GM18498 (cell line): ENCODE measurements at regions not wholly inside any gene's neighbourhood (a gene's known extent, or its start where the extent isn't known, plus 50 kb on each side); places are given as distances from the start of the nearest gene placed in this dataset.
"Not testable (repeated sequence)": the region's sequence is repeated elsewhere in the genome, so short reads cannot be mapped to it uniquely, and the experiment has no call there.

Source experiments
- ATAC-seq: cut with Tn5 transposase; IDR thresholded peaks from one replicate; pipeline ENCODE4 v1.9.1; 2021; ENCODE audit warnings: mild to moderate bottlenecking, moderate library complexity; ENCODE audit not compliant: unreplicated experiment

GRCh38 chr4:66339007-66339406 is 668.7 kb upstream of the EPHA5 start:
- ATAC-seq: no peak

GRCh38 chr4:66331761-66332160 is 661.5 kb upstream of the EPHA5 start:
- ATAC-seq: no peak

- no peak for ATAC-seq
Observed at GRCh38 chr4:66330125-66330524, 659.8 kb upstream of the EPHA5 start.

GRCh38 chr4:66328803-66329574 is 658.7 kb upstream of the EPHA5 start:
- no peak for ATAC-seq

GRCh38 chr4:66307641-66308438 is 637.6 kb upstream of the EPHA5 start:
- no peak for ATAC-seq

- no peak for ATAC-seq
Observed at GRCh38 chr4:66300336-66300934, 630.1 kb upstream of the EPHA5 start.

GRCh38 chr4:66298569-66298968 is 628.3 kb upstream of the EPHA5 start:
- no peak for ATAC-seq

GRCh38 chr4:66297703-66298102 is 627.4 kb upstream of the EPHA5 start:
- ATAC-seq: no peak

- no peak for ATAC-seq
Observed at GRCh38 chr4:66294638-66295037, 624.3 kb upstream of the EPHA5 start.

- ATAC-seq: no peak
Observed at GRCh38 chr4:66284991-66285451, 614.7 kb upstream of the EPHA5 start.

GRCh38 chr4:66279084-66279483 is 608.8 kb upstream of the EPHA5 start:
- ATAC-seq: no peak

GRCh38 chr4:66275411-66276038 is 605.2 kb upstream of the EPHA5 start:
- no peak for ATAC-seq

GRCh38 chr4:66273110-66273509 is 602.8 kb upstream of the EPHA5 start:
- ATAC-seq: no peak

- not testable (repeated sequence) for ATAC-seq
Observed at GRCh38 chr4:66270356-66270755, 600.1 kb upstream of the EPHA5 start.

- not testable (repeated sequence) for ATAC-seq
Observed at GRCh38 chr4:66266554-66266953, 596.3 kb upstream of the EPHA5 start.

- ATAC-seq: no peak
Observed at GRCh38 chr4:66266035-66266434, 595.7 kb upstream of the EPHA5 start.

GRCh38 chr4:66252291-66252690 is 582.0 kb upstream of the EPHA5 start:
- ATAC-seq: no peak

- ATAC-seq: no peak
Observed at GRCh38 chr4:66246643-66247042, 576.4 kb upstream of the EPHA5 start.

- ATAC-seq: no peak
Observed at GRCh38 chr4:66235876-66236275, 565.6 kb upstream of the EPHA5 start.

- ATAC-seq: no peak
Observed at GRCh38 chr4:66229885-66230284, 559.6 kb upstream of the EPHA5 start.

GRCh38 chr4:66225539-66225938 is 555.2 kb upstream of the EPHA5 start:
- no peak for ATAC-seq
